ENCODE measurements at regions not wholly inside any gene's neighbourhood (a gene's known extent, or its start where the extent isn't known, plus 50 kb on each side); places are given as distances from the start of the nearest gene placed in this dataset.

GRCh38 chr5:167143716-167144115 is 1147.7 kb upstream of the WWC1 start:
- no peak for DNase-seq (ENCODE audit: low spot score)

DNA sequence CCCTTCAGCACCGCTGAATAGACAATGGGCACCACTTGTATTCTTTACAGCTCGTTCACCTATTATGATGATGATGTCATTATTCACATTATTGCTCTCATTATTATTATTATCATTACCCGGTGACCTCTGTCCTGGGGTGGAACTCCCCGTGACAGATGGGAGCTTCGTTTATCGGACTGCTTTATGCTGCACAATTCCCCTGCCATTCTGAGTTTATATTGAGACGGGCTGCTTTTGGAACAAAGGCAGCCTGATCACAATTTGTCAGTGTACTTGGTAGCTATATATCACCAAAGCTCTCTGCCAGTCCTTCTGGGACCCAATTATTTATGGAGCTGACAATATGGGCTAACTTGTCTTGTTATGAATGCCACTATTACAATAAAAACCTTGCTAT is 1145.6 kb upstream of the WWC1 start:
- no peak for DNase-seq (ENCODE audit: low spot score)

DNA sequence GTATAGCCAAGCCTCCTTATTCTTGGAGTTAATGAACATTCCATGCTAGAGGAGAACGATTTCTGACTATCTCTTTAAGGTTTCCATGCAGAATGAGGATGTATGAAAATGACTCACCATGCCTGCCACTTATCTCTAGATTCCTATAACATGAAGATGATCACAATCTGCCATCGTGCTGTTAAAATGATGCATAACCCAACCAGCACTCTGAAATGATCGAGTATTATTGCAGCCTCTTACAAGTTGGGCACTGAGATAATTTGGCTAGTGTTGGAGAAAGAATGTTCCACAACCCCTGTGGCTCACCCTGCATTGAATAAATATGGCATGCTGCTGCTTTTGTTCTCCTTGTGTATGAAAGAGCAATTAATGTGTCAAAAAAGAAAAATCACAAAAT is 1143.6 kb upstream of the WWC1 start:
- no peak for DNase-seq (ENCODE audit: low spot score)

DNA sequence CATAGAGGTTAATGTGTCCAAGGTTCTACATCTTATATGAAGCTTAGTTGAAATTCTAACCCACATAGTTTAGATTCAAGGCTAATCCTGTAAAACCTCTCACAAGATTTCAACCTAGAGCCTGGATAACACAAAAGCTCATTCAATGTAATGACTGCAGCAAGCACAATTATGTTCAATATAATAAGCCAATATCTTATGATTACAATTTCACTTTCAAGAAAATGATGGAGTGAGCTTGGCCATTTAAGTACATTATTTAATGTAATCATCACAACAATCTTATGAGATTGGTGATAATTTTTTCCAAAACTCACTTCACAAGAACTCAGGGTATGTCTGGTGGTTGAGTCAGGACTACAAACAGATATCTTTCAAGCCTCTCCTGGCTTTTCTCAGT is 1140.8 kb upstream of the WWC1 start:
- DNase-seq (ENCODE audit: low spot score), result no peak

DNA sequence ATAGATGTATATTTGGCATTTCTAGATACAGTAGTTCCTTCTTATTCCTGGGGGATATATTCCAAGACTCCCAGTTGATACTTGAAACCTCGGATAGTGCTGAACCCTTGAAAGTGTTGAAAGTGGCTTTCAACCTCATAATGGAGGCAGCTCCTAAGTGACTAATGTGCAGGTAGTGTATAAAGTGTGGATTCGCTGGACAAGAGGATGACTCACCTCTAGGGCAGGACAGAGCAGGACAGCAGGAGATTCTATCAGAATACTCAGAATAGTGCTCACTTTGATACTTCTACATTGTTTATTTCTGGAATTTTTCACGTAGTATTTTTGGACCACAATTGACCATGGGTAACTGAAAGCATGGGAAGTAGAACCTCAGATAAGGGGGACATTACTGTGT is 1138.9 kb upstream of the WWC1 start:
- DNase-seq (ENCODE audit: low spot score), result no peak

DNA sequence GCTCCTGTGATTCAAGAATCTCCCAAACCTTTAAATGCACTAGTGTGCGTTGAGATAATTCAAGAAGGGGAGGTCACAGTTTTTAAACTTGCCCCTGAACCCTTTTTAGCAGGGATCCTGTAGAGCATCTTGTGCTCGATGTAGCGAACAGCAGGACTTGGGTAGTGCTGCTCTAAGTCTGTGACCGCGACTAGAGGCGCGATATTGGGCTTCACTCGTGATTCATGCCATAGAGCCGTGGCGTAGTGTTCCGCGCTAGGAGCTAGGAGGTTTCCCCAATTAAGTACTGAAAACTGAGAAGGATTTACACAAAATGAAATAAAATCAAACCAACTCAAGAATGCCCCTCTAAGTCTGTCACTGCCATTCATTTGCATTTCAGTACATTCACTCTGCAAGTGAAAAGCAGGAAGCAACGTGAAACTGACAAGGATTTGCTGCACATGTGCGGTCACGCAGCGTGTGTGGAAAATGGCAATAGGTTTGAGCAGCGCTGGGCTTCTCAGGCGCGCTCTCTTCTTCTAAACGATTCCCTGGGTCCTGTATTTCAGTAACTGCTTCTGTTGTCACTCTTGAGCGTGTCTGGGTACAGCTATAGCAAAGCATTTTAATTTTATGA is 1135.9 kb upstream of the WWC1 start:
- DNase-seq (ENCODE audit: low spot score), result no peak

DNA sequence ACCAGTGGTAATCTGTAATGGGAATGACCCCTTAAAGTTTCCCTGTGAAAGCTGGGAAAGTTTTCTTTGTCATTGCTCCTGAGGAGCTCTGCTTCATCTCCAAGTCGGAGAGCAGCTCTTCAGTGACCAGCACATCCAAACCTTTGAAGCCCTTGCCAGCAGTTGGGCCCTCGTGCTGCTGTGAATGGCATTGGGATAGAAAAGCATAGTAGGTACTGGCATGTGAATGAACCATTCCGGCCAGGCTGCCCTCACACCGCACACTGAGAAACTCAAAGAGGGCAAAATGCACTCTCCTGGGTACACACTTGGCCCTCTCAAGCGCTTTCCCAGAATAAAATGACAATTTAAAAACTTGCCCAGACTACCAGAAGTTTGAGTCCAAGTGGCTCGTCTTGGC is 1135.0 kb upstream of the WWC1 start:
- DNase-seq (ENCODE audit: low spot score), result no peak

- no peak for DNase-seq (ENCODE audit: low spot score)
Observed at GRCh38 chr5:167158588-167158987, 1132.9 kb upstream of the WWC1 start.

DNA sequence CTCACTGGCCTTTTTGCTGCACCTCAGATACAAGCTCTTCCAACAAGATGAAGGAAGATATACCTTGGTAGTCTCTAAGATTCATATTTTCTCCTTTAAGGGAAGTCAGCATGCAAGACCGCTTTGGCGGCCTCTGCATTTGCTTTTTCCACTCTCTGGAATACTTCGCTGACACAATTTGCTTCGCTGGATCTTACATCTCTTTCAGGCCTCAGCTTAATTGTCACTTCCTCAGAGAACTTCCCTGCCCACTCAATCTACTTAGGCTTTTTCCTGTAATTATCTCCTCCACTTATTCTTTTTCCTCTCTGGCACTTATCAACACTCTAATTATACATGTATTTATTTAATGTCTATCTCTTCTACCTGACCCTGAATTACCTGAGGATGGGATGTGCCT is 1131.1 kb upstream of the WWC1 start:
- DNase-seq (ENCODE audit: low spot score), result no peak

DNA sequence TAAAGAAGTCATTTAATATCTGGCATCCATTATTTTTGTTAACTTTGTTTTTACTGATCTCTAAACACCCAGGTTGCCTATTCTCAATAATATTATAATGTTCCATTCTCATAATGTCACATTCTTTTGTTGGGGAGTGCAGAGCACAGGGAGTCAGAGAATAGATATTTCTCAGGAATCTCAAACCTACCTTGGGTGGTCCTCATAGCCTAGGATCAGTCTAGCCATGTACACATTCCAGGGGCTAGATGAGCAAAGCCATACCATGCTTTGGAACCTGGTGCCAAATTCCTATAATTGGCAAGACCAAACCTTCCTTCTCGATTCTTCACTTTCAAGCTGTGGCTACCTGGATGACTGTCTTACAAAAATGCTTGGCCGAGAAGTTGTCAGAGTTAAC is 1124.7 kb upstream of the WWC1 start:
- DNase-seq (ENCODE audit: low spot score), result no peak

DNA sequence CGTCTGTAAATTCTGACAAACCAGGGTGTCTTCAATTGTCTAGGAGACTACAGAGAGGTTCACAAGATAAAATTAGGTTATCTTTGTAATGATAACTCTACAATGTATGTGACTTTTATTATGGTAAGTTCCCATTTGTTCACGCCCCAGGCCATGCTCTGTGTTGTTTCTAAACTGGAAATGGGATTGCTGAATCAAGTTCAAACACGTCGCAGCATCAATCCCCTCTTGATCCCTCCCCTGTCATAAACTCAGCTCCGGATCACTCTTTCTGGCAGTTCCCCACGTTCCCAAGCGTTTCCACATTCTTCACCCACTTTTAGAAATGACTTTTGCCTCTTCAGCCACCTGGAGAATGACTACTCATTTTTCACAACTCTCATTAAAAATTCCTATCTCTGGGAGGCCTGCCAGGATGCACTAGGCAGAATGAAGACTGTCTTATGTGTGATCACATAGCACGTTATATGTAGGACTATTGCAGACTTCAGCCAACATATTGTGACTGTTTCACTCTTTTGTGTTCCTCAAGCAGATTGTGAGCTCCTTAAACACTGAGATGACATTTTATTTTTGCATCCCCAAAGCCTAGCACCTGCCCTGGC is 1124.2 kb upstream of the WWC1 start:
- no peak for DNase-seq (ENCODE audit: low spot score)

DNA sequence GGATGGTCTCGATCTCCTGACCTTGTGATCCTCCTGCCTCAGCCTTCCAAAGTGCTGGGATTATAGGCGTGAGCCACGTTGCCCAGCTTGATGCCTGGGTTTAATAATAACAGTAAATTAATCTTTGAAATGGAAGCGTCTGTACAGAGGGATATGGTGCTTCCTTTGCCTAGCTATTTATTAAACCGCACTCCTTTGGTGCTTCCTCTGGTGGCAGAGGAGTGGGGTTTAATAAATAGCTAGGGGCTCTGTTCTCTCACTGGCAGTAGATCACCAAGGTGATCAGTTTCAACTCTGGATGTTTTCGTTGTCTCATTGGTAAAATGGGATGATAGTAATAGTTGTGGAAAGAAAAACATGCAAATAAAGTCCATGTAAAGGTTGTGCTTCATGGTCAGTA is 1122.5 kb upstream of the WWC1 start:
- no peak for DNase-seq (ENCODE audit: low spot score)

DNA sequence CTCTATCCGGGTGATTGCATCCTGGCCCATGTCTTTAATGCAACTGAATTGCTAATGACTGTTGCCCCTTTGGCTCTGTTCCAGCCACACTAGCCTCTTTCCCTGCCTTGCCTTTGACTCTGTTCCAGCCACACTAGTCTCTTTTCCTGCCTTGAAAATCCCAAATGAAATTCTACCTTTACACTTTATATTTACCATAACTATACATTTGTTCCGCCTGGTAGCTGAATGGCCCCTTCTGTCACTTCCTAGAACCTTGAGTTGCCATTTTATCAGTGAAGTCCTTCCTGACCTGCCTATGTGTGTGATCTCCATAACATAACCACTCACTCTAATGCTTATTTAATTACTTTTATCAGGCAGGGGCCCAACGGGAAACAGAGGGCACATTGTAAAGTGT is 1120.4 kb upstream of the WWC1 start:
- DNase-seq (ENCODE audit: low spot score), result no peak

DNA sequence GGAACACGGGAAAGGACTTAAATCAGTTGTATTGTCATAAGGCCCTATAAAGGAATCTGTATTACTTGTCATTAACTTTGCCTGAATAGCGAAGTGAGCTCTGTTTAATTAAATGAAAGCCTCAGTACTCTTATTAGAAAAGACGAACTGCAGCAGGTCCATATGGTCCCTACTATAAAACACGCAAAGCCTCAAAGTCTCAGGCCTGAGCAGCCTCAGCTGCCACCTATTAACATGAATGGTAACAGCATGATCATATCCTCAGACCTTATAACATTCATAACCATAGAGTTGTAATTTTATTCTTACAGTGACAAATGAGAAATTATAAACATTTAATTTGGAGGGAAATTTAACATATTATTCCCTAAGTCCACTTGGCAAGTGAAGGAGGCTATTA is 1113.7 kb upstream of the WWC1 start:
- no peak for DNase-seq (ENCODE audit: low spot score)

GRCh38 chr5:167180906-167181305 is 1110.5 kb upstream of the WWC1 start:
- DNase-seq (ENCODE audit: low spot score), result no peak

GRCh38 chr5:167205881-167206280 is 1085.6 kb upstream of the WWC1 start:
- no peak for DNase-seq (ENCODE audit: low spot score)

DNA sequence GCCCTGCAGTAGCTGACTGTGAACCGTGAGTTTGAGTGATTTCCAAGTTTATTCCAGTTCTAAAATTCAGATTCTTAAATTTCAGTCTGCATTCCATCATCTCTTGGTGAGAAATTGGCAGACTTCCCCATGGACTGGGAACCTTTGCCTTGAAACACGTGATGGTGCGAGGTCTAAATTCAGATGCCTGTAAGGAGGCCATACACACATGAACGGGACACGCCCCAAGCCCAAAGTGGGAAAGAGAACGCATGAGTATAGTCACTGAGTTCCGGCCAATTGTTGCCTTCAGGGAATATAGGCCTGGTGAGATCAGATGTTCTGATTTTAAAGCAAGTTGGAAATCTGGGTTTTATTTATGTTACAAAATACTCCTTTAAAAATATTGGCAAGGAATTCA is 1084.4 kb upstream of the WWC1 start:
- no peak for DNase-seq (ENCODE audit: low spot score)

DNA sequence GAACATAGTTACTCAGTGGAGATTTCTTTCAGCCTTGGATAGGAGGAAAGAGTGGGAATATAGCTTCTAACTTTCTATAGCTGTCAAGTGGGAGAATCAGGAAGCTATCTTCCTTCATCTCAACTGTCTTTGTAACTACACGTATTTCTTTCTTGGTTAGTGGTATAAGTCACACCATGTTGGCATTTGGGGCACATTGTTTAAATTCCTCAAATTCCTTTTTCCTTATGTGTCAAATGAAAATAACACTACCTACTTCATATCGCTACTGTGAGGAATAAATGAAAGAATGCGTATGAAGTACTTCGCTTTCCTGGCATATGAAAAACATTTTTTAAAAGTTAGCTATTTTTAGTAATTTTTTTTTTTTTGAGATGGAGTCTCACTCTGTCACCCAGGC is 1082.5 kb upstream of the WWC1 start:
- DNase-seq (ENCODE audit: low spot score), result no peak

DNA sequence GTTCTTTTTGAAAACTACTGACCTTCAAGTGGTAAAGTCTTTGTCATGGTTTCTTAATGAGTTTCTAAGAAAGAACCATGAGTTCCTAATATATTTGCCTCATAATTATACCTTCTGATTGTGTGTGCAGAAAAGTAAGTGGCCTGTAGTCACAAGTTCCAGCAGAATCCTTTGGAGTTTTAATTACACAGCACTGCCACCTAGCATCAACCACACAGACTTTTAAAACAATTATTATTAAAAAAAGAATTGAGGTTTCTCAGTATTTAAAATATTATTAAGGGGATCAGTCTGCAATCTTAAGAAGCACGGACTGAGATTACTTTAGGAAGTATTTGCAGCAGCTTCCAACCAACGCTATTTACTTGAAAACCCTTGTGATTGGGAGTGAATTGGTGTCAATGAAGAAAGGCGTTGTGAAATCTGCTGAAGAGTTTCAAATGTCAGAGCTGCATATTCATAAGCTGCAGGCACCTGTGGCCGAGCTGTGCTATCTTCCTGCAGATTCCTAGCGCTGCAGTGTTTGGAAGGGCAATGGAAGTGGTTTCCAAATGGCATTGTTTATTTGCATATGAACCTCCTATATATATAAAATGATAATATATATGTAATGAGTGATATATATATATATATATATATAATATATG is 1074.2 kb upstream of the WWC1 start:
- no peak for DNase-seq (ENCODE audit: low spot score)

GRCh38 chr5:167219298-167219697 is 1072.1 kb upstream of the WWC1 start:
- no peak for DNase-seq (ENCODE audit: low spot score)

GRCh38 chr5:167226386-167226785 is 1065.1 kb upstream of the WWC1 start:
- DNase-seq (ENCODE audit: low spot score), result no peak

- DNase-seq (ENCODE audit: low spot score), result no peak
Observed at GRCh38 chr5:167228134-167228533, 1063.3 kb upstream of the WWC1 start.

DNA sequence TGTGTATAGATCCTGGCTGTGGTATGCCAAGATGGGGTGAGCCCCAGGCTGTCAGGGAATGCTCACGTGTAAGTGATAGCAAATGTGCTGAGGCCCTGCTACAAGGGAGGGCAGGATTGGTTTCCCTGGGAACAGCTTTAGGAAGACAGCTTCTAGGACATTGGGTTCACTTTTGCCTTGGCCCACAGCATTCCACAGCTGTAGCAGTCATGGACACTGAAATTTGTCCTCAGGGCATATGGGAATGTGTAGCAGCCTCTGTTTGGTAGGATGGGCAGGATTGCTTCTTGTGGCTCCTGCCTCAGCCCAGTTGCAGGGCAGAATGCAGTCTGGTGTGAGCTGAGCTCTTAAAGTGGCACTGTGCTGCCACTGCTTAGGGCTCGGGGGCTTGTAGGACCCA is 1061.7 kb upstream of the WWC1 start:
- DNase-seq (ENCODE audit: low spot score), result no peak

- DNase-seq (ENCODE audit: low spot score), result no peak
Observed at GRCh38 chr5:167230414-167230813, 1061.0 kb upstream of the WWC1 start.

All from NAMALWA (cell line).